ENCODE measurements at regions not wholly inside any gene's neighbourhood (a gene's known extent, or its start where the extent isn't known, plus 50 kb on each side); places are given as distances from the start of the nearest gene placed in this dataset.
"Not testable (repeated sequence)": the region's sequence is repeated elsewhere in the genome, so short reads cannot be mapped to it uniquely, and the experiment has no call there.

- no peak overlapping the region for H3K27ac ChIP-seq
- no peak for TF ChIP-seq CTCF (conservative IDR thresholded peaks at IDR 0.05)
Observed at GRCh38 chr18:51346404-51346803, 148.9 kb upstream of the MEX3C start.

GRCh38 chr18:51350081-51350480 is 152.6 kb upstream of the MEX3C start:
- TF ChIP-seq CTCF (conservative IDR thresholded peaks at IDR 0.05) (no peak), ZFX (IDR thresholded peaks at IDR 0.05) (no peak)
- no peak overlapping the region for H3K27ac ChIP-seq

- no peak overlapping the region for H3K27ac ChIP-seq
- TF ChIP-seq CTCF (conservative IDR thresholded peaks at IDR 0.05) = no peak
- TF ChIP-seq ZFX (IDR thresholded peaks at IDR 0.05) = no peak
Observed at GRCh38 chr18:51355841-51356240, 158.4 kb upstream of the MEX3C start.

GRCh38 chr18:51360301-51360700 is 162.8 kb upstream of the MEX3C start:
- H3K27ac ChIP-seq = not testable (repeated sequence)

- TF ChIP-seq CTCF (conservative IDR thresholded peaks at IDR 0.05) (no peak), ZFX (IDR thresholded peaks at IDR 0.05) (no peak)
- H3K27ac ChIP-seq = no peak overlapping the region
Observed at GRCh38 chr18:51361130-51361860, 163.8 kb upstream of the MEX3C start.

- H3K27ac ChIP-seq = no peak overlapping the region
- TF ChIP-seq CTCF (conservative IDR thresholded peaks at IDR 0.05) = no peak
- TF ChIP-seq ZFX (IDR thresholded peaks at IDR 0.05) = no peak
Observed at GRCh38 chr18:51363384-51363783, 165.9 kb upstream of the MEX3C start.

- no peak overlapping the region for H3K27ac ChIP-seq
- TF ChIP-seq ZFX (IDR thresholded peaks at IDR 0.05) (no peak), CTCF (conservative IDR thresholded peaks at IDR 0.05) (no peak)
Observed at GRCh38 chr18:51370996-51371395, 173.5 kb upstream of the MEX3C start.

- TF ChIP-seq ZFX (IDR thresholded peaks at IDR 0.05) (no peak), CTCF (conservative IDR thresholded peaks at IDR 0.05) (no peak)
- H3K27ac ChIP-seq = no peak overlapping the region
Observed at GRCh38 chr18:51371929-51372328, 174.4 kb upstream of the MEX3C start.

Measured in C4-2B (cell line).